IMR-90 (cell line): ENCODE measurements at regions not wholly inside any gene's neighbourhood (a gene's known extent, or its start where the extent isn't known, plus 50 kb on each side); places are given as distances from the start of the nearest gene placed in this dataset.

Experiments used
- ATAC-seq: fragments of 200-7000 bp; cut with Tn5 transposase; 2 replicates; pipeline ENCODE4 v1.9.1; 2020; ENCODE audit warnings: low read depth, mild to moderate bottlenecking, moderate library complexity
- BruUV-seq: library from RNA; stranded (reverse); fragments of 400-500 nt; replicated peaks from 2 replicates; lab custom pipeline; 2021; lab: Mats Ljungman, UMichigan
- CTCF ChIA-PET: fragments of 300-600 bp; formaldehyde crosslinking; extraction: SDS; loops from one replicate; lab custom pipeline; 2021; ENCODE audit warnings: antibody characterized with exemption; lab: Yijun Ruan, JAX
- POLR2A ChIA-PET: fragments of 300-600 bp; sonication (Branson Sonifier 250); formaldehyde crosslinking; loops from one replicate; lab custom pipeline; 2022; ENCODE audit warnings: antibody characterized with exemption; ENCODE audit not compliant: unreplicated experiment; lab: Charles Lee
- DNase-seq: peaks from one replicate; pipeline ENCODE4 v3.0.0; 2013
- H2AFZ ChIP-seq: replicated peaks from 2 replicates; pipeline ENCODE3; 2013; ENCODE audit warnings: low read length, mild to moderate bottlenecking; ENCODE audit not compliant: poor library complexity
- H2AK5ac ChIP-seq: 2 replicates; pipeline ENCODE4 v1.6.1; 2013; ENCODE audit warnings: low read depth, low read length, inconsistent platforms
- H2AK9ac ChIP-seq: replicated peaks from 2 replicates; pipeline ENCODE3; 2013; ENCODE audit warnings: mild to moderate bottlenecking, low read depth, low read length, moderate library complexity; ENCODE audit not compliant: poor library complexity
- H2BK120ac ChIP-seq: 2 replicates; pipeline ENCODE4 v1.6.1; 2013; ENCODE audit warnings: low read depth, low read length, inconsistent platforms
- H2BK15ac ChIP-seq: 3 replicates; pipeline ENCODE4 v1.6.1; 2013; ENCODE audit warnings: low read depth, low read length, inconsistent platforms
- H2BK20ac ChIP-seq: 2 replicates; pipeline ENCODE4 v1.6.1; 2013; ENCODE audit warnings: low read depth, mild to moderate bottlenecking, inconsistent platforms, low read length, moderate library complexity
- H2BK5ac ChIP-seq: 2 replicates; pipeline ENCODE4 v1.6.1; 2013; ENCODE audit warnings: mild to moderate bottlenecking, low read depth, low read length, inconsistent platforms; ENCODE audit not compliant: poor library complexity, severe bottlenecking
- H3K14ac ChIP-seq: replicated peaks from 2 replicates; pipeline ENCODE4 v1.6.1; 2013; ENCODE audit warnings: low read depth, low read length, inconsistent platforms
- H3K18ac ChIP-seq: 2 replicates; pipeline ENCODE4 v1.6.1; 2013; ENCODE audit warnings: low read depth, low read length, control low read depth
- H3K23ac ChIP-seq: 2 replicates; pipeline ENCODE4 v1.6.1; 2013; ENCODE audit warnings: low read depth, low read length, inconsistent platforms
- H3K27ac ChIP-seq: 2 replicates; pipeline ENCODE4 v1.5.1; 2013; ENCODE audit warnings: mild to moderate bottlenecking, control low read depth, low read length; ENCODE audit not compliant: insufficient read depth
- H3K27me3 ChIP-seq: 2 replicates; pipeline ENCODE4 v1.6.1; 2013; ENCODE audit warnings: low read length; ENCODE audit not compliant: control insufficient read depth, insufficient read depth
- H3K36me3 ChIP-seq: 2 replicates; pipeline ENCODE4 v1.6.1; 2013; ENCODE audit warnings: low read length, mixed read lengths; ENCODE audit not compliant: control insufficient read depth, insufficient read depth
- H3K4ac ChIP-seq: 2 replicates; pipeline ENCODE4 v1.6.1; 2013; ENCODE audit warnings: low read depth, low read length, inconsistent platforms
- H3K4me1 ChIP-seq: 2 replicates; pipeline ENCODE4 v1.6.1; 2013; ENCODE audit warnings: low read length, mixed read lengths; ENCODE audit not compliant: control insufficient read depth, insufficient read depth
- H3K4me2 ChIP-seq: 2 replicates; pipeline ENCODE4 v1.6.1; 2013; ENCODE audit warnings: low read depth, mild to moderate bottlenecking, control low read depth, low read length, moderate library complexity
- H3K4me3 ChIP-seq: 2 replicates; pipeline ENCODE4 v1.5.1; 2013; ENCODE audit warnings: low read depth, mild to moderate bottlenecking, control low read depth, low read length, moderate library complexity; ENCODE audit not compliant: insufficient read depth
- H3K56ac ChIP-seq: 2 replicates; pipeline ENCODE4 v1.6.1; 2013; ENCODE audit warnings: low read length, inconsistent platforms; ENCODE audit not compliant: insufficient read depth; ENCODE audit errors: extremely low read depth
- H3K79me1 ChIP-seq, 2 experiments: 2 replicates each; pipeline ENCODE4 v1.6.1; 2013; ENCODE audit warnings: low read length in 2 of 2, inconsistent platforms in 1 of 2, low read depth in 1 of 2
- H3K9ac ChIP-seq: 2 replicates; pipeline ENCODE4 v1.6.1; 2013; ENCODE audit warnings: low read depth, low read length, control low read depth
- H3K9me1 ChIP-seq: 2 replicates; pipeline ENCODE4 v1.6.1; 2013; ENCODE audit warnings: low read length, inconsistent platforms; ENCODE audit not compliant: insufficient read depth
- H3K9me3 ChIP-seq: 2 replicates; pipeline ENCODE4 v1.6.1; 2013; ENCODE audit warnings: low read length; ENCODE audit not compliant: control insufficient read depth, insufficient read depth
- H4K20me1 ChIP-seq: 2 replicates; pipeline ENCODE4 v1.6.1; 2013; ENCODE audit warnings: low read length, inconsistent platforms; ENCODE audit not compliant: insufficient read depth
- H4K5ac ChIP-seq: 2 replicates; pipeline ENCODE4 v1.6.1; 2013; ENCODE audit warnings: mild to moderate bottlenecking, low read depth, low read length, control low read depth
- H4K8ac ChIP-seq, 2 experiments: 2 replicates each; pipeline ENCODE4 v1.6.1; 2013; ENCODE audit warnings: low read depth in 2 of 2, low read length in 2 of 2, control low read depth in 1 of 2, inconsistent platforms in 1 of 2
- H4K91ac ChIP-seq: 2 replicates; pipeline ENCODE4 v1.6.1; 2013; ENCODE audit warnings: low read depth, low read length, inconsistent platforms; ENCODE audit not compliant: insufficient read depth
- CHD1 ChIP-seq: IDR thresholded peaks from 2 replicates; pipeline ENCODE4 v1.6.1; 2012; ENCODE audit warnings: low read depth, low read length, improper control_type of control experiment
- MAFK ChIP-seq: IDR thresholded peaks from 2 replicates; pipeline ENCODE4 v1.6.1; 2012; ENCODE audit warnings: low read depth, low read length, improper control_type of control experiment
- MAZ ChIP-seq: IDR thresholded peaks from 2 replicates; pipeline ENCODE4 v1.6.1; 2012; ENCODE audit warnings: low read depth, mild to moderate bottlenecking, low read length, improper control_type of control experiment, moderate library complexity, borderline replicate concordance
- MXI1 ChIP-seq: IDR thresholded peaks from 2 replicates; pipeline ENCODE4 v1.6.1; 2012; ENCODE audit warnings: low read depth, mild to moderate bottlenecking, low read length, moderate library complexity, borderline replicate concordance
- POLR2A ChIP-seq: IDR thresholded peaks from 2 replicates; pipeline ENCODE4 v1.6.1; 2012; ENCODE audit warnings: mild to moderate bottlenecking, low read depth, low read length
- RAD21 ChIP-seq: IDR thresholded peaks from 2 replicates; pipeline ENCODE4 v1.6.1; 2012; ENCODE audit warnings: low read length, improper control_type of control experiment
- RCOR1 ChIP-seq: IDR thresholded peaks from 2 replicates; pipeline ENCODE4 v1.6.1; 2012; ENCODE audit warnings: mild to moderate bottlenecking, low read length, improper control_type of control experiment; ENCODE audit not compliant: insufficient replicate concordance
- RFX5 ChIP-seq: IDR thresholded peaks from 2 replicates; pipeline ENCODE4 v1.8.0; 2012; ENCODE audit warnings: low read depth, mild to moderate bottlenecking, low read length, moderate library complexity
- whole genome bisulfite sequencing, 2 experiments: methylation state at CpG; one replicate each; pipeline versions ENCODE4 v1.1.5 to v1.1.7; 2013; ENCODE audit warnings: missing lambda C conversion rate in 2 of 2; ENCODE audit not compliant: insufficient read length in 1 of 2; ENCODE audit errors: extremely low coverage in 2 of 2; 5-methylcytosine and 5-hydroxymethylcytosine counted together
- dilution Hi-C: fragments of 300-500 bp; cut with HindIII; formaldehyde crosslinking; loops from one replicate; pipeline ENCODE4 v1.14.3; 2018; ENCODE audit warnings: low sequenced_read_pairs; ENCODE audit not compliant: unreplicated experiment
- in situ Hi-C: fragments of 300-500 bp; cut with MboI; formaldehyde crosslinking; loops from 3 replicates; pipeline ENCODE4 v1.14.3; 2019; ENCODE audit warnings: low sequenced_read_pairs, inconsistent platforms, mixed read lengths
- intact Hi-C: fragments of 100-400 bp; cut with micrococcal nuclease; formaldehyde crosslinking; loops from 2 replicates; pipeline ENCODE4 v1.10.0; 2022
- TF ChIP-seq, protein P1 (sequence below): conservative IDR thresholded peaks from 2 replicates; pipeline ENCODE4 v1.5.1; 2012; ENCODE audit warnings: mild to moderate bottlenecking, low read depth, low read length, improper control_type of control experiment
- TF ChIP-seq, protein P2 (sequence below): fragments of 150-350 bp; IDR thresholded peaks from 2 replicates; pipeline ENCODE4 v1.6.1; 2017; ENCODE audit warnings: mild to moderate bottlenecking, antibody characterized with exemption, low read length, low read depth

DNA sequence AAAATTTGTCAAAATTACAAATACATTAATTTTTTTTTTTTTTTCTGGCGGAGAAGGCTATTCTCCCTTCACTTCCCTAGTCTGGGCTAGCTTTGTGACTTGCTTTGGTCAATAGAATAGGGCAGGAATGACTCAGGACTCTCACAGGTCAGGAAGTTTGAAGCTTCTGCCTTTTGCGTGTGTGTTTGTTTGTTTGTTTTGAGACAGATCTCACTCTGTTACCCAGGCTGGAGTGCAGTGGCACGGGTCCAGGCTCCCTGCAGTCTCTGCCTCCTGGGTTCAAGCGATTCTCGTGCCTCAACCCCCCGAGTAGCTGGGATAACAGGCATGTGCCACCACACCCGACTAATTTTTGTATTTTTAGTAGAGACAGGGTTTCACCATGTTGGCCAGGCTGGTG, 55.9 kb upstream of the USP9X start (continued):
- TF ChIP-seq, protein P1, sequence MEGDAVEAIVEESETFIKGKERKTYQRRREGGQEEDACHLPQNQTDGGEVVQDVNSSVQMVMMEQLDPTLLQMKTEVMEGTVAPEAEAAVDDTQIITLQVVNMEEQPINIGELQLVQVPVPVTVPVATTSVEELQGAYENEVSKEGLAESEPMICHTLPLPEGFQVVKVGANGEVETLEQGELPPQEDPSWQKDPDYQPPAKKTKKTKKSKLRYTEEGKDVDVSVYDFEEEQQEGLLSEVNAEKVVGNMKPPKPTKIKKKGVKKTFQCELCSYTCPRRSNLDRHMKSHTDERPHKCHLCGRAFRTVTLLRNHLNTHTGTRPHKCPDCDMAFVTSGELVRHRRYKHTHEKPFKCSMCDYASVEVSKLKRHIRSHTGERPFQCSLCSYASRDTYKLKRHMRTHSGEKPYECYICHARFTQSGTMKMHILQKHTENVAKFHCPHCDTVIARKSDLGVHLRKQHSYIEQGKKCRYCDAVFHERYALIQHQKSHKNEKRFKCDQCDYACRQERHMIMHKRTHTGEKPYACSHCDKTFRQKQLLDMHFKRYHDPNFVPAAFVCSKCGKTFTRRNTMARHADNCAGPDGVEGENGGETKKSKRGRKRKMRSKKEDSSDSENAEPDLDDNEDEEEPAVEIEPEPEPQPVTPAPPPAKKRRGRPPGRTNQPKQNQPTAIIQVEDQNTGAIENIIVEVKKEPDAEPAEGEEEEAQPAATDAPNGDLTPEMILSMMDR = no peak
- TF ChIP-seq POLR2A (no peak), MAFK (no peak)

DNA sequence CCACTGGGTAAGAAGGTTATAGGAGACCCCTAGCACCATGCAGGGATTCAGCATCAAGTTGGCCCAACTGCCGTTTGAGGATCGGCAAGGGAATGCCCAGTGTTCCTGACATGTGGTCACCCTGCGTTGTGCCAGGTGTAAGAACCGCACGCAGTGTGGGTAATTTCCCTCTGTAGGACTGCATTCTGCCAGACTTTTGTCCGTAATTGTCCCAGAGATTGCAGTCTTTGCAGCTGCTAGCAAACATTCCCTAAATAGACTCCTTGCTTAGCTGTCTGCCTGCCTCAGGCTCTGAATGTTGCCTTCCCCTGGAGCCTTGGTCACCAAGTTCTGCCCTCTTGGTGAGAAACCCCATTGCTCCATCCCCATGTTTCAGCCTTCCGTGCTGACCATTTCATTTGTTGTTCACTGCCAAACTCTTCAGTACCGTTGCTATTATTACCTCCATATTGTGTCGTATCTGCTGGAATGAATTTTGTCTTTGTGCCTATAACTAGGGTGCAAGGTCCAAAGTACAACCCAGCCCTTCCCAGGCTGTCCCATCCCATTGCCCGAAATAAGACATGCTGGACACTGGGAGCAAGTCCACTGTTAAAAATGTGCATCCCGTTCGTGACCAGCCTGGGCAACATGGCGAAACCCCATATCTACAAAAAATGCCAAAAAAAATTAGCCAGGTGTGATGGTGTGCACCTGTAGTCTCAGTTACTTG, 53.8 kb upstream of the USP9X start:
- Histone ChIP-seq H2BK15ac (peak overlapping the region; percentile 53; the same call in 2 of the 3 replicates), H3K9me3 (no peaks in the 10 kb centered on the region), H4K20me1 (no peaks in the 10 kb centered on the region), H3K9ac (no peak overlapping the region), H2BK20ac (no peak overlapping the region), H4K8ac (no peak overlapping the region), H3K4me2 (no peak overlapping the region), H3K9me1 (no peaks in the 10 kb centered on the region), H3K4me3 (no peak overlapping the region), H3K36me3 (no peaks in the 10 kb centered on the region), H2BK120ac (no peak overlapping the region), H3K4me1 (no peaks in the 10 kb centered on the region; the same call in 1 of the 2 replicates), H4K91ac (no peak overlapping the region), H3K27ac (no peak overlapping the region), H2AK9ac (no peak overlapping the region), H3K18ac (no peak overlapping the region), H3K4ac (no peak overlapping the region), H3K79me1 (no peaks in the 10 kb centered on the region), H2AK5ac (peak overlapping the region; percentile 36; the same call in 1 of the 2 replicates), H4K5ac (no peak overlapping the region), H2BK5ac (no peak overlapping the region), H3K56ac (no peak overlapping the region), H3K27me3 (no peaks in the 10 kb centered on the region; the same call in none of the 2 replicates), H3K23ac (no peak overlapping the region), H2AFZ (no peak overlapping the region), H3K14ac (no peak overlapping the region)
- BruUV-seq = no TSS peak
- WGBS, 2 experiments = 93% methylated on average over 6 of the region's 13 CpGs; no CpG with 5 or more reads in 1 of the 2 experiments
- ChIA-PET CTCF (no interaction called here), POLR2A (no interaction called here)
- dilution Hi-C loops (no loop called here), intact Hi-C loops (no loop called here), in situ Hi-C loops (no loop called here)
- ATAC-seq (no peak), DNase-seq (no peak)
- TF ChIP-seq, protein P2, sequence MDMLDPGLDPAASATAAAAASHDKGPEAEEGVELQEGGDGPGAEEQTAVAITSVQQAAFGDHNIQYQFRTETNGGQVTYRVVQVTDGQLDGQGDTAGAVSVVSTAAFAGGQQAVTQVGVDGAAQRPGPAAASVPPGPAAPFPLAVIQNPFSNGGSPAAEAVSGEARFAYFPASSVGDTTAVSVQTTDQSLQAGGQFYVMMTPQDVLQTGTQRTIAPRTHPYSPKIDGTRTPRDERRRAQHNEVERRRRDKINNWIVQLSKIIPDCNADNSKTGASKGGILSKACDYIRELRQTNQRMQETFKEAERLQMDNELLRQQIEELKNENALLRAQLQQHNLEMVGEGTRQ = no peak
- TF ChIP-seq POLR2A (no peak), MAZ (no peak), RCOR1 (no peak), RAD21 (no peak), RFX5 (no peak), MXI1 (no peak), MAFK (no peak), CHD1 (no peak)
- TF ChIP-seq, protein P1 = no peak
